ENCODE measurements at regions not wholly inside any gene's neighbourhood (a gene's known extent, or its start where the extent isn't known, plus 50 kb on each side); places are given as distances from the start of the nearest gene placed in this dataset.
"Not testable (repeated sequence)": the region's sequence is repeated elsewhere in the genome, so short reads cannot be mapped to it uniquely, and the experiment has no call there.

DNA sequence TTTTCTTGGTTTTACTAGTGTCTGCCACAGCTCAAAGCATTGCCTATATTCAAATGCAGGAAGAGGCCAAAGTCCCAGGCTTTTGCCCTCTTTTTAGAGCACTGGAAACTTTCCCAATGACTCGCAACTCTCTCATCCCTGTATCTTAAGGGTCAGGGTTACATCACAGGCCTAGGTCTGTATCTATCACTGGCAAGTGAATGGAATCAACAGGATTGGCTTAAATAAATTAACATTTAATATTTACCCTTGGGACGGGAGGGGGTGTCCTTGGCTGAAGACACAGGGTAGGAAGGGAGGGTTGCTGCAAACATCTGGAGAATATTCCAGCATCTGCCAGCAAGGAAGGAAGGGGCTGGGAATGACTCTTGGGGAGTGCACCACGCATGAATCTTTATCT is 242.6 kb downstream of the SLC4A3 start:
- Histone ChIP-seq H3K9me3 (ENCODE audit: insufficient read depth, low read depth, low read length) (no peaks in the 10 kb centered on the region), H3K36me3 (ENCODE audit: insufficient read depth, low read length) (no peaks in the 10 kb centered on the region), H3K4me1 (ENCODE audit: insufficient read depth, low read length) (peaks cover 40% of the 10 kb centered on the region), H3K27ac (ENCODE audit: low read depth, low read length) (no peak overlapping the region), H3K4me3 (ENCODE audit: low read length) (no peak overlapping the region), H3K27me3 (ENCODE audit: insufficient read depth, low read length) (no peaks in the 10 kb centered on the region), H3K9ac (ENCODE audit: low read depth, low read length) (no peak overlapping the region)
- 86% methylated on average over 3 of the region's 3 CpGs for WGBS

DNA sequence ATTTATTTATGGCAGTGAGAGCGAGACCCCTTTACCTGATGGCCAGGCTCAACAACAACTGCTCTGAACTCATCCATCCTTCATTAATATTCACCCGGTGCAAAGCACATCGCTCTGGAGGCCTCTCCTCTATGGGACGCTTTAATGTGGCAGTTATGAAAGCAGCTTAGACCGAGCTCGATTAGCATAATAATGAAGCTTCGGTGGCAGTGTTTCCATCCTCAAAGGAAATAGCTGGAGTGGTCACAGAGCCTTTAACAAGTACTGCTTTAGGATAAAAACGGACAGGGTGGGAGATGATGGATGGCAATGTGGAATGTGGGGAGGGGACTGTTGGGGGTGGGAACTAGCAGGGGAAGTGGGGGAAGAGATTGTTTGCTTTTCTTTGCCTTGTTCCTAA is 243.9 kb downstream of the SLC4A3 start:
- H3K4me3 ChIP-seq (ENCODE audit: low read length) = no peak overlapping the region
- H3K36me3 ChIP-seq (ENCODE audit: insufficient read depth, low read length) = no peaks in the 10 kb centered on the region
- H3K27me3 ChIP-seq (ENCODE audit: insufficient read depth, low read length) = no peaks in the 10 kb centered on the region
- peaks cover 40% of the 10 kb centered on the region for H3K4me1 ChIP-seq (ENCODE audit: insufficient read depth, low read length)
- no peaks in the 10 kb centered on the region for H3K9me3 ChIP-seq (ENCODE audit: insufficient read depth, low read depth, low read length)
- no peak overlapping the region for H3K9ac ChIP-seq (ENCODE audit: low read depth, low read length)
- 16% methylated on average over 8 of the region's 8 CpGs for WGBS
- H3K27ac ChIP-seq (ENCODE audit: low read depth, low read length) = no peak overlapping the region; the same call in 1 of the 2 replicates

DNA sequence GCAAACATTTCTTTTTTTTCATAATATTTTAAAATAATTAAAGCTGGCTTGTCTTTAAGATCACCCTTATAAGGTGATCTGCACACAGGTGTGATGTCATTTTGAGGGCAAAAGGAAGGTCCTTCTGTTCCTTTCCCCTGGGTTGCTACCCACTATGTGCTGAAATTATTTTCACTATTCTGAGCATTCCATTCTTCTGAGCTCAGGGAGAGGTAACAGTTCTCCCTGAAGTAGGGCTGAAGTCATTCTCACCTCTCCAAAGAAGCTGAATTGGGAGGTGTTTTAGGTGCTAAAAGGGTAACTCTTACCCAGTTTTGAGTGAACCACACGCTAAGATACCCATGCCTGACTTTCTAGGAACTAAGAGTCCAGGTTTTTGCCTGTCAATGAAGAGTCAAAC is 247.6 kb downstream of the SLC4A3 start:
- Histone ChIP-seq H3K9me3 (ENCODE audit: insufficient read depth, low read depth, low read length) (no peaks in the 10 kb centered on the region), H3K36me3 (ENCODE audit: insufficient read depth, low read length) (no peaks in the 10 kb centered on the region), H3K27me3 (ENCODE audit: insufficient read depth, low read length) (no peaks in the 10 kb centered on the region), H3K4me3 (ENCODE audit: low read length) (no peak overlapping the region), H3K9ac (ENCODE audit: low read depth, low read length) (no peak overlapping the region), H3K4me1 (ENCODE audit: insufficient read depth, low read length) (peaks cover 40% of the 10 kb centered on the region), H3K27ac (ENCODE audit: low read depth, low read length) (no peak overlapping the region)
- WGBS = 95% methylated on average over 1 of the region's 1 CpG

DNA sequence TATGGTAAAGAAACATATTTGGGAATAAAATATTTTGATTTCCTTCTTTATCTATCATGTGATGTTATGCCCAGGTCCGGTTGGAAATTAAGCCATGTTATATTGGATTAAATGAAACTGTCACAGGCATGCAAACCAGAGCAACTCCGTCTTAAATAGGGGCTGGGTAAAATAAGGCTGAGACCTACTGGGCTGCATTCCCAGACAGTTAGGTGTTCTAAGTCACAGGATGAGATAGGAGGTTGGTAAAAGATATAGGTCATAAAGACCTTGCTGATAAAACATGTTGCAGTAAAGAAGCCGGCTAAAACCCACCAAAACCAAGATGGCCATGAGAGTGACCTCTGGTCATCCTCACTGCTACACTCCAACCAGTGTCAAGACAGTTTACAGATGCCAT is 248.6 kb downstream of the SLC4A3 start:
- H3K9ac ChIP-seq (ENCODE audit: low read depth, low read length); H3K27me3 ChIP-seq (ENCODE audit: insufficient read depth, low read length); H3K4me3 ChIP-seq (ENCODE audit: low read length); H3K36me3 ChIP-seq (ENCODE audit: insufficient read depth, low read length); H3K27ac ChIP-seq (ENCODE audit: low read depth, low read length); H3K9me3 ChIP-seq (ENCODE audit: insufficient read depth, low read depth, low read length): not testable (repeated sequence)
- peaks cover 31% of the 10 kb centered on the region for H3K4me1 ChIP-seq (ENCODE audit: insufficient read depth, low read length)
- WGBS = 63% methylated on average over 3 of the region's 3 CpGs

DNA sequence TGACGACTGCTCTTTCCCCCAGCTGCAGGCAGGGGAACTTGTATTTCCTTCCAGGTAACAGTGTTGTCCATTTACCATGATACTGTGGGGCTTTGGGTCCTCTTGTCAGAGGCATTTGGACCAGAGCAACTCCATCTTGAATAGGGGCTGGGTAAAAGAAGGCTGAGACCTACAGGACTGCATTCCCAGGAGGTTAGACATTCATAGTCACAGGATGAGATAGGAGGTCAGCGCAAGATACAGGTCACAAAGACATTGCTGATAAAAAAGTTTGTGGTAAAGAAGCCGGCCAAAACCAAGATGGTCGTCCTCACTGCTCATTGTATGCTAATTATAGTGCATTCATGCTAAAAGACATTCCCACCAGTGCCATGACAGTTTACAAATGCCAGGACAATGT is 249.5 kb downstream of the SLC4A3 start:
- H3K27me3 ChIP-seq (ENCODE audit: insufficient read depth, low read length) = no peaks in the 10 kb centered on the region
- WGBS = 86% methylated on average over 4 of the region's 4 CpGs

DNA sequence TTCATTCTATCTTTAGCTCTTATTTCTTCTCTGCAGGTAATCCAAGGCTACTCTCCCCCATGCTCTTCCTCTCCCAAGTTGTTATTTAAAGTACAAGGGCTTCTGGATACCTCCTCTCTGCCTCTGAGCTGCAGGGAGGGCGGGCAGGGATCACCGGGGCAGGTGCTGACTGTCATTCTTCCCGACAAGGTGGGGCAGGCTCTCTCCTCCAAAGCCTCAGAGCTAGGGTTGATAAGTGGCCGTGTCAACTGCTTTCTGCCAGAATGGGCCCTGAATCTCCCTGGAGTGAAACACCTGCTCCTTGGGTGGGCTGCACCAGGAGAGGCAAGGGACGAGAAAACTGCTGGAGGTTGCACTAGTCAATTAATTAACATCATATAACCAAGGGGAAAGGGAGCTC is 250.3 kb downstream of the SLC4A3 start:
- WGBS = 66% methylated on average over 4 of the region's 5 CpGs
- no peaks in the 10 kb centered on the region for H3K27me3 ChIP-seq (ENCODE audit: insufficient read depth, low read length)
- H3K9me3 ChIP-seq (ENCODE audit: insufficient read depth, low read depth, low read length) = no peaks in the 10 kb centered on the region
- H3K4me3 ChIP-seq (ENCODE audit: low read length) = no peak overlapping the region
- H3K9ac ChIP-seq (ENCODE audit: low read depth, low read length) = no peak overlapping the region
- H3K27ac ChIP-seq (ENCODE audit: low read depth, low read length) = no peak overlapping the region
- H3K4me1 ChIP-seq (ENCODE audit: insufficient read depth, low read length) = peaks cover 18% of the 10 kb centered on the region
- no peaks in the 10 kb centered on the region for H3K36me3 ChIP-seq (ENCODE audit: insufficient read depth, low read length)

More for the DNA sequence above, 249.5 kb downstream of the SLC4A3 start:
- Histone ChIP-seq H3K9ac (ENCODE audit: low read depth, low read length) (no peak overlapping the region), H3K27ac (ENCODE audit: low read depth, low read length) (no peak overlapping the region), H3K4me3 (ENCODE audit: low read length) (no peak overlapping the region), H3K4me1 (ENCODE audit: insufficient read depth, low read length) (peaks cover 23% of the 10 kb centered on the region), H3K9me3 (ENCODE audit: insufficient read depth, low read depth, low read length) (no peaks in the 10 kb centered on the region), H3K36me3 (ENCODE audit: insufficient read depth, low read length) (no peaks in the 10 kb centered on the region)

DNA sequence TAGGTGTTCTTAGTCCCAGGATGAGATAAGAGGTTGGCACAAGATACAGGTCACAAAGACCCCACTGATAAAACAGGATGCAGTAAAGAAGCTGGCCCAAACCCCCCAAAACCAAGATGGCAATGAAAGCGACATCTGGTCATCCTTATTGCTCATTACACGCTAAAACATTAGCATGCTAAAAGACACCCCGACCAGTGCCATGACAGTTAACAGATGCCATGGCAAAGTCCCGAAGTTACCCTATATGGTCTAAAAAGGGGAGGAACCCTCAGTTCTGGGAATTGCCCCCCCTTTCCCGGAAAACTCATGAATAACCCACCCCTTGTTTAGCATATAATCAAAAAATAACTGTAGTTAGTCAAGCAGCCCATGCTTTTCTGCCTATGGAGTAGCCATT is 251.1 kb downstream of the SLC4A3 start:
- no peak overlapping the region for H3K9ac ChIP-seq (ENCODE audit: low read depth, low read length)
- WGBS = 98% methylated on average over 4 of the region's 5 CpGs
- no peaks in the 10 kb centered on the region for H3K9me3 ChIP-seq (ENCODE audit: insufficient read depth, low read depth, low read length)
- H3K27me3 ChIP-seq (ENCODE audit: insufficient read depth, low read length) = no peaks in the 10 kb centered on the region
- H3K4me1 ChIP-seq (ENCODE audit: insufficient read depth, low read length) = peaks cover 10% of the 10 kb centered on the region
- no peak overlapping the region for H3K27ac ChIP-seq (ENCODE audit: low read depth, low read length)
- no peak overlapping the region for H3K4me3 ChIP-seq (ENCODE audit: low read length)
- H3K36me3 ChIP-seq (ENCODE audit: insufficient read depth, low read length) = no peaks in the 10 kb centered on the region

DNA sequence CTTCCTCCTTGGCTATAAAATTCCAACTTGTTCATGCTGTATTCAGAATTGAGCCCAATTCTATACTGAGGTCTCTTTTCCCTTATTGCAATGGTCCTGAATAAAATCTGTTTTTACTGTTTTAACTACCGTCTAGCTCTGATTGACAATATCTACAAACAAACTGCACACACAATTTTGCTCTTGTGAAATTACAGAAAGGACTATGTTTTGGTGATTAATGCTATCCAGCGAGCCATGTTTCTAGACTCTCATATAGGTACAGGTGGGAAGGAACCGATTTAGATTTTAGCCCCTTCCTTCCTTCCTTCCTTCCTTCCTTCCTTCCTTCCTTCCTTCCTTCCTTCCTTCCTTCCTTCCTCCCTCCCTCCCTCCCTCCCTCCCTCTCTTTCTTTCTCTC is 254.4 kb downstream of the SLC4A3 start:
- Histone ChIP-seq H3K4me1 (ENCODE audit: insufficient read depth, low read length) (no peaks in the 10 kb centered on the region), H3K27ac (ENCODE audit: low read depth, low read length) (no peak overlapping the region), H3K9ac (ENCODE audit: low read depth, low read length) (no peak overlapping the region), H3K4me3 (ENCODE audit: low read length) (no peak overlapping the region), H3K9me3 (ENCODE audit: insufficient read depth, low read depth, low read length) (no peaks in the 10 kb centered on the region), H3K36me3 (ENCODE audit: insufficient read depth, low read length) (no peaks in the 10 kb centered on the region), H3K27me3 (ENCODE audit: insufficient read depth, low read length) (no peaks in the 10 kb centered on the region)
- 100% methylated on average over 3 of the region's 3 CpGs for WGBS

DNA sequence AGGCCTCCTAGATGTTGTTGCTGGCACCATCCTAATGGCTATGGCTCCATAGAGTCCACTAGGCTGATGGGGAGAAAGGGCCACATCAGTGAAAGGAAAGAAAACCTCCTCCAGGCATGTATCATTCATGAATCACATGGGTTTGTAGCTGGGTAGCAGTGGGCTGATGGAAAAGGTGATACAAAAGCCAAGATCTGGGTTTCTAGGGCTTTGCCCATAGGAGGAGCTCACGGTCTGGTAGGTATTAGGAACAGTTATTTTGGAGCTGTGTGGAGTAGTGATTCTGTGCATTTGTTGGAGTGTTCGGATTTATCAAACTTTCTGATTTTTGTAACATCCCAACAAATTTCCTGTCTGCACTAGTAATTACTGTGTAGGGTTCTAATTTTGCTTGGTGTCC is 259.2 kb downstream of the SLC4A3 start:
- Histone ChIP-seq H3K27me3 (ENCODE audit: insufficient read depth, low read length) (no peaks in the 10 kb centered on the region), H3K9ac (ENCODE audit: low read depth, low read length) (no peak overlapping the region), H3K36me3 (ENCODE audit: insufficient read depth, low read length) (no peaks in the 10 kb centered on the region), H3K27ac (ENCODE audit: low read depth, low read length) (no peak overlapping the region), H3K4me3 (ENCODE audit: low read length) (no peak overlapping the region), H3K4me1 (ENCODE audit: insufficient read depth, low read length) (no peaks in the 10 kb centered on the region), H3K9me3 (ENCODE audit: insufficient read depth, low read depth, low read length) (no peaks in the 10 kb centered on the region)
- WGBS = 94% methylated on average over 2 of the region's 2 CpGs

DNA sequence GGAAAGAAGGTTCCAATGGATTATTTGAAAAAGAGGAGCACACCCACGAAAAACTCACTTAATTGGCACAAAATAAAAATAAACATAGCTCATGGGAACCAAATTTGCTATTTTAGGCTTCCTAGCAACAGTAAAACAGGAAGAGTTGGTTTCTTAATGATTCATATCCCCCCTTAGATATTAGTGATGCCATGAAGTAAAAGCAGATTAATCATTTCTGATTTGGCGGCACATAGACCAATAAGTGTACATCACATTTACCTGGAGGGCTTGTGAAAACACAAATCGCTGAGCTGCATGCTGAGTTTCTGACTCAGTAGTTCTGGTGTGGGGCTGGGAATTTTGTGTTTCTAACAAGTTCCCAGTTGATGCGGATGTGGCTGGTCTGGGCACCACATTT is 260.4 kb downstream of the SLC4A3 start:
- Histone ChIP-seq H3K9me3 (ENCODE audit: insufficient read depth, low read depth, low read length) (no peaks in the 10 kb centered on the region), H3K36me3 (ENCODE audit: insufficient read depth, low read length) (no peaks in the 10 kb centered on the region), H3K27me3 (ENCODE audit: insufficient read depth, low read length) (no peaks in the 10 kb centered on the region), H3K9ac (ENCODE audit: low read depth, low read length) (no peak overlapping the region), H3K4me3 (ENCODE audit: low read length) (no peak overlapping the region), H3K27ac (ENCODE audit: low read depth, low read length) (no peak overlapping the region), H3K4me1 (ENCODE audit: insufficient read depth, low read length) (no peaks in the 10 kb centered on the region)
- WGBS = 96% methylated on average over 4 of the region's 4 CpGs

DNA sequence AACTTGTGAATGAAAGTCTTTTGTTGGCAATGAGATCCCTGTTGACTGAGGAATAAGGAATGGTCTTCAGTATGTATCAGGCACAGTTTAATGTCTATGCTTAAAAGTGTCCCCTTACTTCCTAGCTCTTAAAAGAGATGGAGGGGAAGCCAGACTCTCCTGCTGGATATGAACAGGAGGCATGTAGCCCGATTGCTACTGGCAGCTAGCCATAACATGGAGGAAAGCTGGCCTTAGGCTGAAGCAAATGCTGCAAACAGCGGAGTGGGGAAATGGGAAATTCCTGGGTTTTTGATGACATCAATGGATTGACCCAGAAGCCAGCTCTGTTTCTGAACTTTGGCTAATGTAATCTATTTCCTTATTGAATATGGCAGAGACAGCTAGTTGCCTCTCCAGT is 266.1 kb downstream of the SLC4A3 start:
- no peaks in the 10 kb centered on the region for H3K27me3 ChIP-seq (ENCODE audit: insufficient read depth, low read length)
- H3K9ac ChIP-seq (ENCODE audit: low read depth, low read length) = no peak overlapping the region
- H3K4me3 ChIP-seq (ENCODE audit: low read length) = no peak overlapping the region
- H3K27ac ChIP-seq (ENCODE audit: low read depth, low read length) = no peak overlapping the region
- no peaks in the 10 kb centered on the region for H3K36me3 ChIP-seq (ENCODE audit: insufficient read depth, low read length)
- WGBS = 95% methylated on average over 2 of the region's 2 CpGs
- no peaks in the 10 kb centered on the region for H3K4me1 ChIP-seq (ENCODE audit: insufficient read depth, low read length)
- H3K9me3 ChIP-seq (ENCODE audit: insufficient read depth, low read depth, low read length) = no peaks in the 10 kb centered on the region

DNA sequence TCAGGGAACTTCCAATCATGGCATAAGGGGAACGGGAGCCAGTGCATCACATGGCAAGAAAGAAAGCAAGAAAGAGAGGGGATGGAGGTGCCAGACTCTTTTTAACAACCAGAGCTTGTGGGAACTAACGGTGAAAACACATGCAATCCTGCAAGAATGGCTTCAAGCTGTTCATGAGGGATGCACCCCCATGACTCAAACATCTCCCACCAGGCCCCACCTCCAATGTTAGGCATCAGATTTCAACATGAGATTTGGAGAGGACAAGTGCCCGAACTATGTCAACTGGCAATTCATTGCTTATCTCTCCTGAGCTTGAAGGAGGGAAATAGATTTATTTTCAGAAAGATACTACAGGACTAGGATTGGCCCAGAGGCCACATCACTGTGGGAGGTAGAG is 270.0 kb downstream of the SLC4A3 start:
- H3K9me3 ChIP-seq (ENCODE audit: insufficient read depth, low read depth, low read length) = no peaks in the 10 kb centered on the region

More for the DNA sequence above, 270.0 kb downstream of the SLC4A3 start:
- Histone ChIP-seq H3K27me3 (ENCODE audit: insufficient read depth, low read length) (no peaks in the 10 kb centered on the region), H3K9ac (ENCODE audit: low read depth, low read length) (no peak overlapping the region), H3K36me3 (ENCODE audit: insufficient read depth, low read length) (no peaks in the 10 kb centered on the region), H3K4me1 (ENCODE audit: insufficient read depth, low read length) (no peaks in the 10 kb centered on the region), H3K27ac (ENCODE audit: low read depth, low read length) (no peak overlapping the region), H3K4me3 (ENCODE audit: low read length) (no peak overlapping the region)
- WGBS = 52% methylated on average over 3 of the region's 3 CpGs
